ENCODE measurements at regions not wholly inside any gene's neighbourhood (a gene's known extent, or its start where the extent isn't known, plus 50 kb on each side); places are given as distances from the start of the nearest gene placed in this dataset.

DNA sequence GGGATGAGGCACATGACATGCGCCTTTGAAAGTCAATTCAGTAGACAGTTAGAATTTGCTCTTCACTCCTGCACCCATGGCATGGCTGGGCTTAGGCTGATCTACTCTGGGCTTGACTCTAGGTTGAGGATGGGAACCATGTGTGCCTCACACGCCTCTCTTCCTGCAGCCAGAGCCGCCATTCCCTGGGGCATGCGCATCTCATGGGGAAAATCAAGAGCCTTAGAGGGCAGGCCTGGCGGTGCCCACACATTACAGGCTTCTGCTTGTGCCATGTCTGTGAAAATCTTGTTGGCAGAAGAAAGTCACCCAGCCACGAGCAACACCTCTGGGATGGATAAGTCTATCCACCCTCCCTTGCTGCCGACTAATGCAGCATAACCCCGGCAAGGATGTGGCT lies 808.5 kb downstream of the CDH9 start:
- no peak for DNase-seq (ENCODE audit: low read depth)
- TF ChIP-seq, protein P1, sequence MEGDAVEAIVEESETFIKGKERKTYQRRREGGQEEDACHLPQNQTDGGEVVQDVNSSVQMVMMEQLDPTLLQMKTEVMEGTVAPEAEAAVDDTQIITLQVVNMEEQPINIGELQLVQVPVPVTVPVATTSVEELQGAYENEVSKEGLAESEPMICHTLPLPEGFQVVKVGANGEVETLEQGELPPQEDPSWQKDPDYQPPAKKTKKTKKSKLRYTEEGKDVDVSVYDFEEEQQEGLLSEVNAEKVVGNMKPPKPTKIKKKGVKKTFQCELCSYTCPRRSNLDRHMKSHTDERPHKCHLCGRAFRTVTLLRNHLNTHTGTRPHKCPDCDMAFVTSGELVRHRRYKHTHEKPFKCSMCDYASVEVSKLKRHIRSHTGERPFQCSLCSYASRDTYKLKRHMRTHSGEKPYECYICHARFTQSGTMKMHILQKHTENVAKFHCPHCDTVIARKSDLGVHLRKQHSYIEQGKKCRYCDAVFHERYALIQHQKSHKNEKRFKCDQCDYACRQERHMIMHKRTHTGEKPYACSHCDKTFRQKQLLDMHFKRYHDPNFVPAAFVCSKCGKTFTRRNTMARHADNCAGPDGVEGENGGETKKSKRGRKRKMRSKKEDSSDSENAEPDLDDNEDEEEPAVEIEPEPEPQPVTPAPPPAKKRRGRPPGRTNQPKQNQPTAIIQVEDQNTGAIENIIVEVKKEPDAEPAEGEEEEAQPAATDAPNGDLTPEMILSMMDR (IDR thresholded peaks at IDR 0.05; ENCODE audit: insufficient read depth, low read depth, low read length): no peak
- no peaks in the 10 kb centered on the region for H3K27me3 ChIP-seq (ENCODE audit: control insufficient read depth, insufficient read depth, low read length)
- no peaks in the 10 kb centered on the region for H3K36me3 ChIP-seq (ENCODE audit: control insufficient read depth, insufficient read depth, low read length)
- ChIA-PET CTCF (no interaction called here), POLR2A (no interaction called here)
- no peak overlapping the region for H3K4me3 ChIP-seq (ENCODE audit: low read depth, low read length)

DNA sequence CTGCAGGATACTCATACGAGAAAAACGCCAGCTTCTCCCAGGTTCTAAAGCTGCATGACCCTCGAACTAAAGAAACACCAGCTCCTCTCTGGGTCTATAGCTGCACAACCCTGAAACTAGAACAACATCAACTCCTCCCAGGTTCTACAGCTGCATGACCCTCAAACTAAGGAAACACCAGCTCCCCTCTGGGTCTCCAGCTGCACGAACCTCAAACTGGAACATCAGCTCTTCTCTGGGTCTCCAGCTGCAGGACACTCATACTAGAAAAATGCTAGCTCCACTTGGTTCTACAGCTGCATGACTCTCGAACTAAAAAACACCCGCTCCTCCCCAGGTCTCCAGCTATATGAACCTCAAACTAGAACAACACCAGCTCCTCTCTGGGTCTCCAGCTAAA lies 811.1 kb downstream of the CDH9 start:
- POLR2A ChIA-PET: no interaction called here
- CTCF ChIA-PET: no interaction called here
- TF ChIP-seq, protein P1 (IDR thresholded peaks at IDR 0.05; ENCODE audit: insufficient read depth, low read depth, low read length): no peak

GRCh38 chr5:26205121-26205520 lies 833.3 kb downstream of the CDH9 start:
- Histone ChIP-seq H3K36me3 (ENCODE audit: control insufficient read depth, insufficient read depth, low read length) (no peaks in the 10 kb centered on the region), H3K4me3 (ENCODE audit: low read depth, low read length) (no peak overlapping the region), H3K27me3 (ENCODE audit: control insufficient read depth, insufficient read depth, low read length) (no peaks in the 10 kb centered on the region)
- CTCF ChIA-PET: no interaction called here
- TF ChIP-seq, protein P1 (IDR thresholded peaks at IDR 0.05; ENCODE audit: insufficient read depth, low read depth, low read length): no peak
- no peak for DNase-seq (ENCODE audit: low read depth)
- POLR2A ChIA-PET: no interaction called here

More for the DNA sequence above, 811.1 kb downstream of the CDH9 start:
- Histone ChIP-seq H3K27me3 (ENCODE audit: control insufficient read depth, insufficient read depth, low read length) (no peaks in the 10 kb centered on the region), H3K36me3 (ENCODE audit: control insufficient read depth, insufficient read depth, low read length) (no peaks in the 10 kb centered on the region), H3K4me3 (ENCODE audit: low read depth, low read length) (no peak overlapping the region)
- no peak for DNase-seq (ENCODE audit: low read depth)

GRCh38 chr5:26193626-26194025 lies 844.8 kb downstream of the CDH9 start:
- no peak overlapping the region for H3K4me3 ChIP-seq (ENCODE audit: low read depth, low read length)
- TF ChIP-seq, protein P1 (IDR thresholded peaks at IDR 0.05; ENCODE audit: insufficient read depth, low read depth, low read length): no peak
- H3K27me3 ChIP-seq (ENCODE audit: control insufficient read depth, insufficient read depth, low read length): no peaks in the 10 kb centered on the region
- ChIA-PET CTCF (no interaction called here), POLR2A (no interaction called here)
- no peaks in the 10 kb centered on the region for H3K36me3 ChIP-seq (ENCODE audit: control insufficient read depth, insufficient read depth, low read length)
- no peak for DNase-seq (ENCODE audit: low read depth)

- CTCF ChIA-PET: no interaction called here
- no peak for DNase-seq (ENCODE audit: low read depth)
- TF ChIP-seq, protein P1 (IDR thresholded peaks at IDR 0.05; ENCODE audit: insufficient read depth, low read depth, low read length): no peak
- Histone ChIP-seq H3K4me3 (ENCODE audit: low read depth, low read length) (no peak overlapping the region), H3K27me3 (ENCODE audit: control insufficient read depth, insufficient read depth, low read length) (no peaks in the 10 kb centered on the region), H3K36me3 (ENCODE audit: control insufficient read depth, insufficient read depth, low read length) (no peaks in the 10 kb centered on the region)
- POLR2A ChIA-PET: no interaction called here
Observed at GRCh38 chr5:26192486-26192885, 845.9 kb downstream of the CDH9 start.
